CD14-positive monocyte (primary cell): ENCODE measurements at regions not wholly inside any gene's neighbourhood (a gene's known extent, or its start where the extent isn't known, plus 50 kb on each side); places are given as distances from the start of the nearest gene placed in this dataset.

Source experiments
- DNase-seq, 3 donors: peaks; one replicate each; pipeline ENCODE4 v3.0.0-alpha.2; 2011 to 2022
- H2AFZ ChIP-seq: 2 replicates; pipeline ENCODE4 v1.6.0; 2012; ENCODE audit warnings: mild to moderate bottlenecking, low read depth, low read length, inconsistent platforms; ENCODE audit not compliant: insufficient read depth, poor library complexity, severe bottlenecking
- H3K27ac ChIP-seq, 2 donors: 1 replicate in 1 of 2; 2 replicates in 1 of 2; pipeline ENCODE4 v1.5.1; 2012 to 2013; ENCODE audit warnings: low read length in 2 of 2, control low read depth in 1 of 2, inconsistent platforms in 1 of 2, low read depth in 1 of 2, mild to moderate bottlenecking in 1 of 2
- H3K27me3 ChIP-seq, 2 donors: one replicate each; pipeline versions ENCODE4 v1.6.0 to v1.6.1; 2011 to 2013; ENCODE audit warnings: low read length in 2 of 2; ENCODE audit not compliant: control insufficient read depth in 2 of 2, insufficient read depth in 2 of 2
- H3K36me3 ChIP-seq, 2 donors: replicated peaks in 1 of 2; 1 replicate in 1 of 2; 2 replicates in 1 of 2; pipeline versions ENCODE4 v1.5.1 to v1.6.1; 2012 to 2013; ENCODE audit warnings: low read length in 2 of 2, control low read depth in 1 of 2, inconsistent platforms in 1 of 2, mild to moderate bottlenecking in 1 of 2; ENCODE audit not compliant: insufficient read depth in 2 of 2, control insufficient read depth in 1 of 2
- H3K4me1 ChIP-seq, 2 donors: 1 replicate in 1 of 2; 2 replicates in 1 of 2; pipeline versions ENCODE4 v1.5.1 to v1.6.1; 2012 to 2013; ENCODE audit warnings: low read length in 2 of 2, control low read depth in 1 of 2, inconsistent platforms in 1 of 2, mild to moderate bottlenecking in 1 of 2, moderate library complexity in 1 of 2; ENCODE audit not compliant: insufficient read depth in 2 of 2, control insufficient read depth in 1 of 2
- H3K4me2 ChIP-seq: replicated peaks from 2 replicates; pipeline ENCODE3; 2012; ENCODE audit warnings: low read length, moderate library complexity, mild to moderate bottlenecking; ENCODE audit not compliant: poor library complexity, severe bottlenecking; ENCODE audit errors: extremely low read depth
- H3K4me3 ChIP-seq, 3 experiments: fragments of 200-600 bp in 1 of 3; sonication (generic) in 1 of 3; replicated peaks in 1 of 3; 1 replicate in 2 of 3; 2 replicates in 1 of 3; pipeline ENCODE4 v1.5.1; 2011 to 2013; ENCODE audit warnings: low read length in 3 of 3, mild to moderate bottlenecking in 3 of 3, control low read depth in 2 of 3, low read depth in 2 of 3, inconsistent platforms in 1 of 3, moderate library complexity in 1 of 3
- H3K79me2 ChIP-seq: 2 replicates; pipeline ENCODE4 v1.6.0; 2012; ENCODE audit warnings: mild to moderate bottlenecking, control low read depth, inconsistent platforms, low read length, moderate library complexity; ENCODE audit not compliant: insufficient read depth
- H3K9ac ChIP-seq: 2 replicates; pipeline ENCODE4 v1.6.0; 2017; ENCODE audit warnings: low read length, mild to moderate bottlenecking; ENCODE audit not compliant: insufficient read depth, poor library complexity, severe bottlenecking
- H3K9me3 ChIP-seq, 2 donors: replicated peaks in 1 of 2; 1 replicate in 1 of 2; 2 replicates in 1 of 2; pipeline versions ENCODE4 v1.5.1 to v1.6.1; 2012 to 2013; ENCODE audit warnings: low read length in 2 of 2, control low read depth in 1 of 2; ENCODE audit not compliant: control insufficient read depth in 1 of 2, insufficient read depth in 1 of 2
- H4K20me1 ChIP-seq: 2 replicates; pipeline ENCODE4 v1.6.0; 2012; ENCODE audit warnings: mild to moderate bottlenecking, low read length, control low read depth, moderate library complexity; ENCODE audit not compliant: insufficient read depth
- H3K27ac Mint-ChIP-seq, 7 donors: one replicate each; pipeline ENCODE4 v1.8.0; 2020; ENCODE audit warnings: mild to moderate bottlenecking in 7 of 7, mixed read lengths in 7 of 7, moderate library complexity in 6 of 7, inconsistent platforms in 2 of 7
- H3K27me3 Mint-ChIP-seq, 3 donors: one replicate each; pipeline ENCODE4 v1.8.0; 2021 to 2022; ENCODE audit warnings: low read depth in 3 of 3, mild to moderate bottlenecking in 3 of 3, mixed read lengths in 3 of 3, moderate library complexity in 3 of 3, inconsistent platforms in 1 of 3
- H3K36me3 Mint-ChIP-seq, 2 donors: one replicate each; pipeline ENCODE4 v1.8.0; 2020; ENCODE audit warnings: mixed read lengths in 2 of 2, inconsistent platforms in 1 of 2, mild to moderate bottlenecking in 1 of 2
- H3K4me1 Mint-ChIP-seq: one replicate; pipeline ENCODE4 v1.8.0; 2020; ENCODE audit warnings: mild to moderate bottlenecking, mixed read lengths
- H3K4me3 Mint-ChIP-seq, 2 donors: one replicate each; pipeline ENCODE4 v1.8.0; 2020; ENCODE audit warnings: mild to moderate bottlenecking in 2 of 2, mixed read lengths in 2 of 2, moderate library complexity in 1 of 2
- H3K9me3 Mint-ChIP-seq, 7 donors: one replicate each; pipeline ENCODE4 v1.8.0; 2020 to 2022; ENCODE audit warnings: mixed read lengths in 7 of 7, mild to moderate bottlenecking in 6 of 7, moderate library complexity in 6 of 7, inconsistent platforms in 2 of 7
- CTCF ChIP-seq: fragments of 200-600 bp; IDR thresholded peaks from one replicate; pipeline ENCODE4 v1.8.0; 2022; ENCODE audit warnings: antibody characterized with exemption, mild to moderate bottlenecking
- WGBS: methylation state at CpG from one replicate; pipeline ENCODE4 v1.1.5; 2013; ENCODE audit warnings: missing lambda C conversion rate; ENCODE audit not compliant: insufficient coverage; 5-methylcytosine and 5-hydroxymethylcytosine counted together
- intact Hi-C, 2 donors: fragments of 100-400 bp; cut with micrococcal nuclease; formaldehyde crosslinking; loops; one replicate each; pipeline versions ENCODE4 v1.15.0 to v1.15.1; 2023

GRCh38 chr3:177750436-177750835 is 553.2 kb upstream of the TBL1XR1 start:
- no peak overlapping the region for H3K4me3 Mint-ChIP-seq
- no peaks in the 10 kb centered on the region for H4K20me1 ChIP-seq
- TF ChIP-seq CTCF: no peak
- no peak overlapping the region for H2AFZ ChIP-seq
- H3K9me3 ChIP-seq: no peaks in the 10 kb centered on the region
- H3K27ac Mint-ChIP-seq: no peak overlapping the region
- no CpG with 5 or more reads among the region's 1 CpG for WGBS
- H3K27me3 ChIP-seq: no peaks in the 10 kb centered on the region
- H3K9ac ChIP-seq: no peak overlapping the region
- no peak for DNase-seq
- H3K4me1 ChIP-seq: no peaks in the 10 kb centered on the region
- no peaks in the 10 kb centered on the region for H3K36me3 ChIP-seq
- H3K27me3 Mint-ChIP-seq: no peaks in the 10 kb centered on the region
- H3K4me2 ChIP-seq: no peak overlapping the region
- intact Hi-C loops: no loop called here
- peaks cover 3% of the 10 kb centered on the region for H3K4me1 Mint-ChIP-seq
- H3K27ac ChIP-seq: no peak overlapping the region
- no peak overlapping the region for H3K4me3 ChIP-seq
- H3K79me2 ChIP-seq: no peaks in the 10 kb centered on the region
- no peaks in the 10 kb centered on the region for H3K36me3 Mint-ChIP-seq
- H3K9me3 Mint-ChIP-seq: peaks cover 0 to 5% (median 0%) of the 10 kb centered on the region in 7 donors

GRCh38 chr3:177751770-177752169 is 554.5 kb upstream of the TBL1XR1 start:
- H3K9me3 Mint-ChIP-seq: peaks cover 0 to 5% (median under 1%) of the 10 kb centered on the region in 7 donors
- no peak overlapping the region for H3K27ac ChIP-seq
- no peak for DNase-seq
- H3K27ac Mint-ChIP-seq: no peak overlapping the region
- H3K27me3 Mint-ChIP-seq: no peaks in the 10 kb centered on the region
- no peak overlapping the region for H2AFZ ChIP-seq
- TF ChIP-seq CTCF: no peak
- H4K20me1 ChIP-seq: no peaks in the 10 kb centered on the region
- no peak overlapping the region for H3K4me3 Mint-ChIP-seq
- H3K4me2 ChIP-seq: no peak overlapping the region
- no peaks in the 10 kb centered on the region for H3K36me3 ChIP-seq
- no peak overlapping the region for H3K4me3 ChIP-seq
- peaks cover 3% of the 10 kb centered on the region for H3K4me1 Mint-ChIP-seq
- intact Hi-C loops: no loop called here
- 69% methylated on average over 1 of the region's 4 CpGs for WGBS
- peaks cover 0 to 4% of the 10 kb centered on the region in 2 donors for H3K36me3 Mint-ChIP-seq
- H3K9me3 ChIP-seq: no peaks in the 10 kb centered on the region
- no peaks in the 10 kb centered on the region for H3K27me3 ChIP-seq
- H3K9ac ChIP-seq: no peak overlapping the region
- H3K79me2 ChIP-seq: no peaks in the 10 kb centered on the region
- no peaks in the 10 kb centered on the region for H3K4me1 ChIP-seq
